ENCODE measurements at regions not wholly inside any gene's neighbourhood (a gene's known extent, or its start where the extent isn't known, plus 50 kb on each side); places are given as distances from the start of the nearest gene placed in this dataset.

DNA sequence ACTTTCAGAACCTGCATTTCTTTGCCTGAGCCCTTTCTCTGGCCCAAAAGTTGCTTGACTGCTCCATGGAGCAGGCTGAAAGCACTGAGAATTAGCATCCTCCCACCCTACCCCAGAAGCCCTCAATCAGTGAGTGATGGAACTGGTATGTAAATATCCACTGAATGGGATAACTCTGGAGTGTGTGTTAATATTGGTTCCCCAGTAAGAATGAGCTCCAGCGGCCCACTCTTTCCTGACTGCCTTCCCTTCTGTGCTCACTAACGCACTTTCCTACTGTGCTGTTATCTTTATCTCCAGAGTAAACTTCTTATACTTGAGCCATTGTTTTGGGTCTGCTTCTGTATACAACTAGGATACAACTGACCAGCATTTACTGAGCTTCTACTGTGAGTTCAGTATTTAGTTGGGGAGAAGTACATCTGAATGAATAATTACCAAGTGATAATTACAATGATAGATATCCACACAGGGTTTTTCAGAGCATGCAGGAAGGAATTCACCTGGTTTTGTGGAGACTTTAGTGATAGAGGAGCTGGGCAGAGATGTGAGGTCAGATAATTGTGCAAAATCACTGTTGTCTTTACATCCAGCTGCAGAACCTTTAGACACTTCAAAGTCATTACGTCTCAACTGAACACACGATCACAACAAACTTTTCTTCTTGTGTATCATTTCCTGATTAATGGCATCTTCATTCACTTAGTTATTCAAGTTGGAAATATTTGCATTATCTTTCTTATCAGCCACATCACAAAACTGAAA, 149.2 kb upstream of the BTG1 start:
- no peak for DNase-seq

DNA sequence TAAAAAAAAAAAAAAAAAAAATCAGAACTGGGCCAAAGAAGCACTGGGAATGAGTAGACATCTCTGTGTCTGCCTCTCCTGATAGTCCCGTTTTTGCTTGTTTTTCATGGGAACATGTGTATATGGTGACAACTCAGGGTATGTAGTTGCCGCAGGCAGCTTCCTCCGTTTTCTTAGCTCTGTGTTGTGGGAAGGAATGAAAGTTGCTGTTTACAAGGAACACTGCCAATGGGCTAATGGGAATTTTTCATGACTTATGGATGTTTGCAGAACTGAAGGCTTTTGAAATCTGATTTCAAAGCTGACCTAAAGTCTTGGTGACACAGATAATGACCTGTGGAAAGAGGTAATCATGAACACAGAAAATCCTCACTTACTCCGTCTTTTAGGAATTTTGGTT, 146.4 kb upstream of the BTG1 start:
- DNase-seq: no peak

DNA sequence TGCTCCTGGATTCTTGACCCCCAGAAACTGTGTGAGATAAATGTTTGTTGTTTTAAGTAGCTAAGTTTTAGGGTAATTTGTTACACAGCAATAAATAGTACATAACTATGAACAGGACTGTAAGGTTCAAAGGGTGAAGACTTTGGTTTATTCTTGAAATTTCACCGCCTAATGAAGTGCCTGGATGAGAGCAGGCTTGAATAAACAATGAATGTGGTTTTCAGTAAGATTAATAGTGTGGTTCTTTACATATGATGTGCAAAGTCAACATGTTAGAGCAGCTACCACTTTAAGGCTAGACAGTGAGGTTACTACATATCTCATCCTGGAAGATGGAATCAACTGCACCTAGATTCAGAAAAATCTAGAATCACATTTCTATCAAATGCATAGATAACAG, 145.2 kb upstream of the BTG1 start:
- DNase-seq: no peak

DNA sequence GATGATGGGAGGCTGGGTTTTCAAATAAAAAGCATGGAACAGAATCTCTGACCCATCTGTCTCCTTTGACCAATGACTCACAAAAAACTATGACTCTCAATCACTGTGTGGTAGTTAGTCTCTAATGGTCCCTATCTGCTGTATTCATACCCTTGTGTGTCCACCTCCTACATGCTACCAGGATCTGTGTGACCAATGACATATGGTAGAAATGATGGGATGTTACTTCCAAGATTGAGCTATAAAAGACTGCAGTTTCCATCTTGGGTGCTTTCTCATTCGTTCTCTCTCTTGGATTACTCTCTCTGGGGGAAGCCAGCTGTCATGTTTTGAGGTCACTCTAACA, 144.7 kb upstream of the BTG1 start:
- no peak for DNase-seq

DNA sequence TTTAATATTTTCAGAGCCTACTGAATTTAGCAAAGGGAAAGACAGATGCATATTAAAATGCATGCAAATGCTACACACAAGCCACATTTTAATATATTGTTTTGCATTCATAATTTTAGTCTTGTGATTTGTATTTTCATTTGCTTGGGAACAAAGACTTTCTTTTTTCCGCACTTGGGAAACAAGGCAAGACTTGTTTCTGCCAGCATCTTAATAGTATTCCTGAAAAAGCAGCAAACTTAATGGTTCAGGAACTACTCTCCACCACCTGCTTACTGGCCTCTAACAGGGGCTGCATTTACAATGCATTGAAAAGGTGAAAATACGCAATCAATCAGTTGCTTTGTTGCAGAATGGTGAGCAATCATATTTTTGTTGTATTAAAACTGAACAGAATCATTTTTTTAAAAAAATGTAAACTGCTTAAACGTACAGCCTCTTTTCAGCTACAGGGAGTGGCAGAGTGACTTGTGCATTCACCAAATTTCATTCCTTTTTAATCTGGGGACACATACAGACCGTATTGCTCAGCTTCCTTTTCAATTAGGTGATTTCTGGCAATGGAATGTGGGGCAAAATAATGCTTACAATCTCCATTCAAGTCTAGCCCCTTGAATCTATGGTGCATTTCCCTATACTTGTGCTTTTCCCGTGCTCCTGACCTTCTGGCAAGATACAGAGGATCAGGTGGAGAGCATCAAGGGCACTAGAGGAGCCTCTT, 144.1 kb upstream of the BTG1 start:
- DNase-seq: no peak

DNA sequence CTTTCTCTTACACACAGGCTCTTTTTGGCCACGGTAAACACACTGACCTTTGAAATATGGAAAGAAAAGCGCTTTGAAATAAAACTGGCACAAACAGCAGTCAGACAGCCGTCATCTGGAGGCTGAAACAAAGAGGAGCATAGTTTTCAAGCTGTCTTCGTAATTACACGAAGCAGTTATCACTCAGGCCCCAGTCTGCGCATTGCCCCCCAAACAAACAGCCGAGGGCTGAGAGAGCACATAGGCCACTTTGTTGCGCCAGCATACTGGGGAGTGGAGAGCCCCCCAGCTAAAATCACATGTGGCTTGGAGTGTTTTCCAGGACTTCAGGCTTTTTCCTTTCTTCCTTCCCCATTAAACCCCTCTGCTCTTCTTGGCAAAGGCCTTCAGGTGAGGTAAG, 142.9 kb upstream of the BTG1 start:
- DNase-seq: no peak

DNA sequence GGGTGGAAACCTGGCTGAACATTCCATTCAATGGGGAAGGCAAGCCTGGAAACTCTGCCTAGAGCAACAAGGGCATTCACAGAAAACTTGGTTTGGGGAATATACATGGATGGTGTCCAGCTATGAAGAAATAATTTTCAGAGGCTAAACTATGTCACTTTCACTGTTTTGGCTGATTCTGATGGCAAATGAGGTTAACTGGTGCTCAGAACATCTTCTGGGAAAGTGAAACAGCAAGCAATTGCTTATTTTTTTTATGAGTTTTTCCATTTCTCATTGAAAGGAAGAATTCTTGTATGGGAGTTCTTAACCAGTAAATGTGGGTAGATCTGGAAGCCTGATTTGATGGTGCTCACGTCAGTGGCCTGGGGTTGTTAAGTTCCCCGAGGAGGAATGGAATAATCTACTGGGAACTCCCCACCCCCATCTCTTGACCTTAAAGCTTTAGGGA, 132.8 kb upstream of the BTG1 start:
- DNase-seq: no peak

DNA sequence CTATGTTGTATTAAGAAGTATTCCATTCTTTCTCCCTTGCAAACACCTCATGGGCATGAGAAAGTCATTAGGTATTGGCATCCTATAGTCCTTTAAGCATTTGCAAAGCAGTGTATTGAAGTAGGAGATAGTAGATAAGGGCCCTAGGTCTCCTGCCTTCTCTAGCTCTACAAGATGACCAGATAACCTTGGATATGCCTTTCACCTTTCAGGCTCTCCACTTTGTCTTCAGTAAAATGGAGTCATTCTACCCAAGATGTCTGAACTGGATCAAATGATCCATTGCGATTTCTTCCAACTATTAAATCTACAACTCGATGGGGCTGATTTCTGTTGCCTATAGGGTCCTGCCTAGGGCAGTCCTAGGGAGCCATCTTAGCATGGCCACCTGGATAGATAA, 132.1 kb upstream of the BTG1 start:
- DNase-seq: no peak

DNA sequence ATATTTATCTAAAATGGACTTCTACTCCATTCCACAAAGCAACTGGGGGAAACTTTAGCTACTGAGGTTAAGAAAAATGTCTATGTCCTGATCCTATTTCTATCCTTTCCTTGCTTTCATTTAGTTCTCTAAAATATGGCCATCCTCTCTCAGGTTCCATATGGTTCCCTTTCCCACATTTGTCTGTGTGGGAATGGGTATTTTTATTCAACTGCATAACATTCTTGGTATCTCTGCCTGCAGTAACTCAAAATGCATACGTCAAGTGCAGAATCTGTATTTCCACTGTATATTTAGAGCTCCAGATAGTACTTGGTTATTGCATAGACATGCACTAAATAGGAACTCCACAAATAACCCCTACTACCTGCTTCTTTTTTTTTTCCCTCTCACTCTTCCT, 130.6 kb upstream of the BTG1 start:
- no peak for DNase-seq

DNA sequence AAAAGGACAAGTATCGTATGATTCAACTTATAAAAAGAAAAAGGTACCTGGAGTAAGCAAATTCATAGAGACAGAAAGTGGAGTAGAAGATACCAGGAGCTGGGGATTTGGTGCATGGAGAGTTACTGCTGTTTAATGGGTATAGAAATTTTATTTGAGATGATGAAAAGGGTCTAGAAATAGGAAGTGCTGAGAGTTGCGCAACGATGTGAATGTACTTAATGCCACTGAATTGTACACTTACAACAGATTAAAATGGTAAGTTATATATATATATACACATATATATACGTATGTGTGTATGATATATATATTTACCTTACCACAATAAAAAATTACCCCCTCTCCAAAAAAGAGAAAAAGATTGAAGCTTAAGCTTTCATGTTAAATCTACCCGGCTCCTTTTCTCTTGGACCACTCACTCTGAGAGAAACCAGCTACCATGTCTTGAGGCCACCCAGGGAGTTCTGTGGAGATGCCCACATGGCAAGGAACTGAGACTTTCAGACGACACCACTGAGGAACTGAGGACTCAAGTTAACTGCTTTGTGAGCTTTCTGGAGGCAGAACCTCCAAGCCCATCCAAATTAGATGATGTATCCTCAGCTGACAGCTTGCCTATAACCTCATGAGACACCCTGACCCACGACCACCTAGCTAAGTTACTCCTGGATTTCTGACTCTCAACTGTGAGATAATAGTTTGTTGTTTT, 130.0 kb upstream of the BTG1 start:
- DNase-seq: no peak

DNA sequence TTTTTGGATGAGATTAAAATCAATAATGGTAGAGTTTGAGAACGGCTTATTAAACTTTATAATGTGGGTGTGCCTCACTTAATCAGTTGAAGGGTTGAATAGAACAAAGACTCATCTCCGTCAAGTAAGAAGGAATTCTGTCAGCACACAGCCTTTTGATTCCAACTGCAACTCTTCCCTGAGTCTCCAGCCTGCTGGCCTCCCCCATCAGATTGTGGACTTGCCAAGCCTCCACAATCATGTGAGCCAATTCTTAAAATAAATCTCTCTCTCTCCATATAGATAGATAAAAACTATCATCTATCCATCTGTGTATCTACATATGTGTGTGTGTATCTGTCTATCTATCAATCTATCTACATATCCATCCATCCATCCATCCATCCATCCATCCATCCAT, 127.4 kb upstream of the BTG1 start:
- no peak for DNase-seq

DNA sequence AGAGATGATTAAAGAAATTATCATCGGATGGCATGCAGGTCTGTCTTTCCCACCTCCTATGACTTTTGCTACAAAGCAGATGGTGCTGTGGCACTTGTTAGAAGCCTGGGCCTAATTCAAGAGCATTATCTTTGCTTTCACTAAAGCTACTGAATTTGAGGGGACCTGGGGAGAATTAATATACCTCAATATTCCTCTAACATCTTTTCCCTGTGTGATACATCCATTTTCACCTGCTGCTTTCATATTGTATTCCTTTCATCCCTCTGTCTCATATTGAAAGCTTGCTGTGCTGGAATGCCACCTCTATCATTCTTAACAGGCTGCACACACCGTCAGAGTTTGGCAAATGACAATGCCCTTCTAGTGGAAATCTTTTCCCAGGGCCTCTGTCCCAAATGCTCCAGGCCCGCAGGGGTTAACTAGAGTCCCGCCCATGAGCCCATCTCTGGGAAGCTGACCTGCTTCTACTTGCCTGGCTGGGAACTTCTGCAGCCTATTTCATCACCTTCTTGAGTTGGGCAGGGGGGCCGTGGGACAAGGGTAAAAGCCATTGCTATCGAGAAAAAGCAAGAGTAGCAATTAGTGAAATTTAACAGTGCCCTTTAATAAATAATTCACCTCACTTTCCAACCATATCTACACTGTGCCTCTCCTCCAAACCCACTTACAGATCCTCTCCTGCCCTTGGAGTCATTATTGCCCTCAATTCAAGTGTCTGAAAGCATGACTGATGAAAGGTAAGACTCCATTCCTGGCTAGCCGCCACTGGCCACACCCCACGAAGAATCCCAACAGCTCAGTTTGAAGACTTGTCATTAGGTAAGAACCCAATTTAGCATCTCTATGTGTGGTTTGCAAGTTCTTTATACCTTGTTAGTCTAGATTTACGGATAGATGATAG, 126.7 kb upstream of the BTG1 start:
- DNase-seq: no peak

DNA sequence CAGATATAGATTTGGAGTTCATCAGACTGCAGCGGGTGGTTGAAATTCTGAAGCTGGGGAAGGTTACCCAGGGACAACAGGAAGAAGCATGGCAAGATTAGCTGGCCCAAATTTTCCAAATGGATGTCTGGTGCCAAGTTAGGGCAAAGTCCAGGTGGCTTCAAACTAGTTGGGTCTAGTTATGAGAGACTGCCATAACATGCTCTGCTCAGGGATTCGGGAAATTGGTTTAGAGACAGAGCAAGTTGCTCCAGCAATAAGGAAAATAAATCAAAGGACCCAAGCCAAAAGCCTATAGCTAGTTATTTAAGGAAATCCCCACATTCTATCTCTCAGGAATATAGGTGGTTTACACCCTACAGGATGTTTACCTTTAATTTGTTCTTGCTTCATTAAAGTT, 125.7 kb upstream of the BTG1 start:
- no peak for DNase-seq

DNA sequence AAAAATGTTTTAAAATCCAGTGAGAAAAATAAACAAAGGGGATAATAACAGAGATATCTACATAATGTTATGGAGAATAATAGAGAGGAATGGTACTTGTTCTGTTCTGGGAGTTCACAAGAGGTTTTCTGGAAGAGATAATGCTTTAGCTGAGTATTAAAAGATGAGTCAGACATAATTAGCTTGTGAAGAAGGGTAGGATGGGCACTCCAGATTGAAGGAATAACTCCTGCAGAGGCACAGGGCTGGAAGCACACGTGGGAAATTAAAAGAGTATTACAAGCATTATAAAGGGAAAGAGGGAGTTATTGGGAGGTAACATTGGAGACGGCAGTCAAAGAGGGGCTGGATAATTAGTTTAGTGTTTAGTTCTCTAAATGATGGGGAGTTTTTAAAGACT, 124.9 kb upstream of the BTG1 start:
- DNase-seq: no peak

DNA sequence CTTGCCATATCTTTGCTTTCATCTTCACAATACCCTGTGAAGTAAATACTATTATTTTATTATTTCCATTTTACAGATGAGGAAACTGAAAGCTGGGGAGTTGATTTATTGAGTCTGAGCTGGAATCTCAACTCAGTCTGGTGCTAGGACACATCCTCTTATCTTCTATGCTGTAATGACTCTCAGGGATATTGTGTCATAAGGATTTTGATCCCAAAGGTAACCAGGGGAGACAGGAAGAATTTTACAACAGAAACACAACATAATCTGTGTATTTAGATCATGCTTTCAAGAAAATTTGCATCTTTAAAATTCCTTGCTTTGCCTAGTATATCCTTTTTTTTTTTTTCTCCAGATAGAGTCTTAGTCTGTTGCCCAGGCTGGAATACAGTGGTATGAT, 123.3 kb upstream of the BTG1 start:
- no peak for DNase-seq

DNA sequence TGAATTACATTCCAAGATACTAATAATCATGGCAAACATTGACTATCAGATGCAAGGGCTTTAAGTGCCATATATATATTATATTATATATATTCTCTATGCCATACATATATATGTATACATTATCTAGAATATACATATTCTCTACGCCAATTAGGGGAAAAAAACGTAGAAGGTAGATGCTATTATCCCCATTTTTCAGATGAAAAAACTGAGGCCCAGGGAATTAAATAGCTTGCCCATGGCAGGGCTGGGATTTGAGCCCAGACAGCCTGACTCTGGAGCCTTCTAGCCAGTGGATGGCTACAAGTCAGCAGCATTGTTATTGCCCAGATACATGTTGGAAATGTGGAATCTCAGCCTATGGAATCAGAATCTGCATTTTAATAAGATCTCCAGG, 116.0 kb upstream of the BTG1 start:
- DNase-seq: no peak

DNA sequence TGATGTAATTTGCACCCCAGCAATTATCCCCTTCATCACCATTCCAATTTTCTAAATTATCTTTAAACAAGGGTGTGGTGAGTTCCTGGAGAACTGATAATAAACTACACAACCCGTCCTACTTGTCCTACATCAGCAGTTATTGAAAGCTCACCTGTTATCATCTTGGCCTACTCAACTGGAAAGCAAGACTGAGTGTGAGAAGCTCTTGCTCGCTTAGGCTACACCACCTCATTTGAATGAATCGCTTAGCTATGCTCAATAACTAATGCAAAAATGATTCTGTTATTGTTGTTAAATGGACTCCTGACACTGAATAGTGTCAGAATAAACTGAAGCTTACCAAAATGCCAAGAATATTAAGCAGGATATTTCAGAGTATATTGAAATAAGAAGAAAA, 115.4 kb upstream of the BTG1 start:
- DNase-seq: no peak

DNA sequence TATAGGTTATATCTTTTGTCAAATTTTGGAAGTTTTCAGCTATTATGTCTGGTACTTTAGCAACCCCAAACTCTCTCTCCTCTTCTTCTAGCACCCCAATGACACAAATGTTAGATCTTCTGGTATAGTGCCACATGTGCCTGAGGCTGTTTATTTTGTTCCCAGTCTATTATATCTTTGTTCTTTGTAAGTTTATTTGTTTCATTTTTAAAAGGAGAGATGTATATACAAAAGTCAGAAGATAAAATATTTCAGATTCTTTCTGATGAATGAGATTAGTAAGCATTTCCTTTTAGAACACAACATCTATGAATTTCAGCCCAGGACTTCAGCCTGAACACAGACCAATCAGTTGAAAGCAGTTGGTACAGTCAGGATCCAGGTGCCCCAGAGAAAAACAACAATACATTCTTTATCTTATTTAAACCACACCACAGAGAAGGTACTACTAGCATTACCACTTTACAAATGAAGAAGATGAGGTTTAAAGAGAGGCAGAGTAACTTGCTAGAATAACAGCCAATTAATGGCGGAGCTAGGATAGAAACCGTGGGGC, 114.1 kb upstream of the BTG1 start:
- DNase-seq: no peak

DNA sequence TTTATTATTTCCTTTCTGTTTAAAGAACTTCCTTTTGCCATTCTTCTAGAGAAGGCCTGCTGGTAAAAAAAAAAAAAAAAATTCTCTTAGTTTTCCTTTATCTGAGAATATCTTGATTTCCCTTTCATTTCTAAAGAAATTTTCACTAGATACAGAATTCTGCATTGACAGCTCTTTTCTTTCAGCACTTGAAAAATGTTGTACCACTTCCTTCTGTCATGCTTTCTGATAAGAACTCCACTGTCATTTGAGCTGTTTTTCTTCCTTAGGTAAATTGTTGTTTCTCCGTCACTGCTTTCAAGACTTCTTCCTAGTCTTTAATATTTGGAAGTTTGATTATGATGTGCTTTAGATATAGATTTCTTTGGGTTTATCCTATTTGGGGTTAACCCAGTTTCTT, 113.6 kb upstream of the BTG1 start:
- no peak for DNase-seq

DNA sequence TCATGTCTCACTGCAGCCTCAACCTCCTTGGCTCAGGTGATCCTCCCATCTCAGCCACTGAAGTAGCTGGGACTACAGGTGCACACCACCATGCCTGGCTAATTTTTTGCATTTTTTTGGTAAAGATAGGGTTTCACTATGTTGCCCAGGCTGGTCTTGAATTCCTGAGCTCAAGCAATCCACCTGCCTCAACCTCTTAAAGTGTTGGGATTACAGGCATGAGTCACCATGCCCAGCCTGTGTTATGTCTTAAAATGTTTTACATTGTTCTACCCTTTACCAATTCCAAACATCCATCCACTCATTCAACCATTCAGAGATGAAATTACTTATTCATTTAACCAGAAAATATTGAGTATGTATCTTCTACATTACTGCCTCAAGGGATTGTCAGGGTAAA, 111.6 kb upstream of the BTG1 start:
- no peak for DNase-seq

DNA sequence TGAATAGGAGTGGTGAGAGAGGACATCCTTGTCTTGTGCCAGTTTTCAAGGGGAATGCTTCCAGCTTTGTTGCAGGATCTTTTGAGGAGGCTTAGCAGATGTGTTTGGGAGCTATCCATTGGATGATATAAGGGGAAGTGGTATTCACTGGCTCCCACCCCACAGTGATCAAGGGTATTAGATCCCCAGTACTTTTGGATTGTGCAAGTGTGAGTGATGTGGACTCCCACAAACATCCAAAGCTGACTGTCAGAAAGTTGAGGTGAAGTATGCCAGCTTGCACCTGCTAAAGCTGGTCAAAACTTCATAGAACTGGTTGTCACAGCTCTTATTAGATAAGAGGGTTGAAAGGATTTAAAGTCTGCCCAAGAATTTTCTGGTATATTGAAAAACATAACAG, 110.1 kb upstream of the BTG1 start:
- DNase-seq: no peak

DNA sequence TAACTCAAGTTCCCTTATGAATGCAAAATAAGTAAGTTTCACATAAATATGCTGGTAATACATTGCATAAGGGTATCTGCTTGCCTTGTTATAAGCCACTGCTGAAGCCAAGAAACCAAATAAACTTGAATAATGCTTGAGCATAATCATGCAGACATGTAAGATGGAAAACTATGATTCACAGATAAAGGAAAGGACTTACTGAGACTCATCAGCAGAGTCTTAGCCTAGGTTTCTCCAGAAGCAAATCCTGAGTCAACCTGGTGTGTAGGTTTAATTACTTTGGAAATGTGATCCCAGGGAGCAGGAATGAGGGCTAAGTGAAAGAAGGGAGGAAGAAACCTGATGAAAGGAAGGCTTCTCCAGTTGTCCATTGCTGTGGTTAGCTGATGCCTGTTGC, 107.7 kb upstream of the BTG1 start:
- no peak for DNase-seq

DNA sequence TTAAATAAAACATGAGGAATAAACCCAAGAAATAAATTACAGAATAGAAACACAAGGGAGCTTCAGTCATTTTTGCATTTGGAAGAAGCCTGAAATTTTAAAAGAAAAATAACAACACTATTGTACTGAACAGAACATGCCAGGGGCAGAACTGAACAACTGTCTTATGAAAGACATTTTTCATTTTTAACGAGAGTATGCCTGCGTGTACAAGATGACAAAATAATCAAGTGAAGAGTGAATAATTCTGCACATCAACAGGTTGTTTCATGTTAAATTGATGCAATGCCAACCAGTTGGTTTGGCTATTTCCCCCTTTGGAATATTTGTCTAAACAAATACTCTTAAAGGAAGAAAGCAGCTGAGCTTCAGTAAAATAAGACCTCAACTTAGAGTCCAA, 103.3 kb upstream of the BTG1 start:
- no peak for DNase-seq

All from activated CD4-positive, alpha-beta T cell treated with anti-CD3 and anti-CD28 coated beads, Interleukin-10, Interleukin-2, amounts not matched to agents 100 ng/mL and 50 ng/mL, durations not matched to agents 16 hours and 8 hours (primary cell).